HEK293T (cell line): ENCODE measurements at regions not wholly inside any gene's neighbourhood (a gene's known extent, or its start where the extent isn't known, plus 50 kb on each side); places are given as distances from the start of the nearest gene placed in this dataset.
"Not testable (repeated sequence)": the region's sequence is repeated elsewhere in the genome, so short reads cannot be mapped to it uniquely, and the experiment has no call there.

ENCODE experiments used
- CTCF ChIA-PET: fragments of 350-600 bp; formaldehyde crosslinking; extraction: SDS; loops from one replicate; lab custom pipeline; 2021; ENCODE audit warnings: antibody characterized with exemption, inconsistent platforms; lab: Yijun Ruan, JAX
- POLR2A ChIA-PET: fragments of 350-600 bp; formaldehyde crosslinking; extraction: SDS; loops from one replicate; lab custom pipeline; 2020; ENCODE audit warnings: antibody characterized with exemption, inconsistent platforms; lab: Yijun Ruan, JAX
- DNase-seq: peaks from one replicate; pipeline ENCODE4 v3.0.0; 2012; ENCODE audit warnings: mixed read lengths; ENCODE audit errors: extremely low spot score
- BHLHE40 ChIP-seq: fragments of 450-650 bp; IDR thresholded peaks from 2 replicates; pipeline ENCODE4 v1.6.1; 2016; ENCODE audit warnings: mild to moderate bottlenecking, moderate library complexity, borderline replicate concordance
- ELF4 ChIP-seq: fragments of 450-650 bp; IDR thresholded peaks from 2 replicates; pipeline ENCODE4 v1.6.1; 2017; ENCODE audit warnings: antibody characterized with exemption
- FOXA1 ChIP-seq: fragments of 450-650 bp; IDR thresholded peaks from 2 replicates; pipeline ENCODE4 v1.6.1; 2016; ENCODE audit warnings: mild to moderate bottlenecking
- FOXK2 ChIP-seq: fragments of 450-650 bp; IDR thresholded peaks from 2 replicates; pipeline ENCODE4 v1.6.1; 2016; ENCODE audit warnings: mild to moderate bottlenecking
- FOXM1 ChIP-seq: fragments of 450-650 bp; IDR thresholded peaks from 2 replicates; pipeline ENCODE4 v1.6.1; 2017; ENCODE audit warnings: mild to moderate bottlenecking, borderline replicate concordance
- HDGF ChIP-seq: fragments of 450-650 bp; IDR thresholded peaks from 2 replicates; pipeline ENCODE4 v1.6.1; 2017; ENCODE audit warnings: antibody characterized with exemption, borderline replicate concordance
- L3MBTL2 ChIP-seq: fragments of 450-650 bp; conservative IDR thresholded peaks from 2 replicates; pipeline ENCODE4 v1.6.1; 2016; ENCODE audit warnings: mild to moderate bottlenecking
- LEF1 ChIP-seq: fragments of 450-650 bp; IDR thresholded peaks from 2 replicates; pipeline ENCODE4 v1.6.1; 2017; ENCODE audit warnings: mild to moderate bottlenecking, borderline replicate concordance
- NFRKB ChIP-seq: fragments of 450-650 bp; IDR thresholded peaks from 2 replicates; pipeline ENCODE4 v1.6.1; 2016; ENCODE audit warnings: mild to moderate bottlenecking, moderate library complexity
- SP1 ChIP-seq: fragments of 450-650 bp; IDR thresholded peaks from 2 replicates; pipeline ENCODE4 v1.6.1; 2017
- TARDBP ChIP-seq: fragments of 450-650 bp; IDR thresholded peaks from 2 replicates; pipeline ENCODE4 v1.6.1; 2016
- ZNF384 ChIP-seq: fragments of 450-650 bp; IDR thresholded peaks from 2 replicates; pipeline ENCODE4 v1.6.1; 2016
- TF ChIP-seq, protein P1 (sequence below): fragments of 450-650 bp; IDR thresholded peaks from 2 replicates; pipeline ENCODE4 v1.6.1; 2016

DNA sequence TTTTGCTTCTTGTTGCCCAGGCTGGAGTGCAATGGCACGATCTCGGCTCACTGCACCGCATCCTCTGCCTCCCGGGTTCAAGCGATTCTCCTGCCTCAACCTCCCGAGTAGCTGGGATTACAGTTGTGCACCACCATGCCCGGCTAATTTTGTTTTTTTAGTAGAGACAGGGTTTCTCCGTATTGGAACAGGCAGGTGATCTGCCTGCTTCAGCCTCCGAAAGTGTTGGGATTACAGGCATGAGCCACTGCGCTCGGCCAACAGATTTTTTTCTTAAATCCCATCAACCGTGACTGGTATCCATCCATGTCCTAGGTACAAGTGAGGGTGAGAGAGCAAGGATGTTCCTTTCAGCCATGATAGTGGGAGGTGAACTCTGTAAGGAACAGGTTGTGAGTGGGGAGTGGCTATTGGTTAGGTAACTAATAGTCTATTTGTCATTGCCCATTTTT is 103.8 kb upstream of the TPTE start:
- CTCF ChIA-PET, DNase-seq, POLR2A ChIA-PET: not testable (repeated sequence)

DNA sequence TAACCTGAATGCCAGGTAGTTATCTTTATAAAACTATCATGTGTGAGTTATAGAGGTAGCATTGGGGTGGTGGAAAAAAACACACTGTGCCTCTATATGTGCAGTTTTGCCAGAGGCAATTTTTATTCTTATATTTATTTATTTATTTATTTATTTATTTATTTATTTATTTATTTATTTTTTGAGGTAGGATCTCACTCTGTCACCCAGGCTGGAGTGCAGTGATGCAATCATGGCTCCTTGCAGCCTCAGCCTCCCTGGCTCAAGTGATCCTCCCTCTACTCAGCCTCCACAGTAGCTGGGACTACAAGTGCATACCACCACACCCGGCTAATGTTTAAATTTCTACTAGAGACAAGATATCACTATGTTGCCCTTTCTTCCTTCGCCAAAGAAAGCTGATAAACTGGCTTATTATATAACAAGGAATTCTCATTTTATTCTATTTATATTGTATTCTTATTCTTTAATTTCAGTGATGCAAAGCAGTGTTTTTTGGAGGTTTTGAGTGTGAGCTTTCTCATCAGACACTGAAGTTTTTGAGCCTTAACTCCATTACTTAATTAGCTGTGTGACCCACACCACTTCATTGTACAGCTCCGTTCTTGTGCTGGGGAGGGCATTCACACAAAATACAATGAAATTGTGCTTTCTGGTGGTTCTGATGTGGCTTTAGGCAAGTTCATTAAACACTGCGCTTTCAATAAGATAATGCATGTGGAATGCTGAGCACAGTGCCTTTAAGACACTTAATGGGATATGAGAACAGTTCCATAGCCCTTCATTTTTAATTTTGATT is 102.9 kb upstream of the TPTE start:
- POLR2A ChIA-PET, CTCF ChIA-PET, DNase-seq: not testable (repeated sequence)

DNA sequence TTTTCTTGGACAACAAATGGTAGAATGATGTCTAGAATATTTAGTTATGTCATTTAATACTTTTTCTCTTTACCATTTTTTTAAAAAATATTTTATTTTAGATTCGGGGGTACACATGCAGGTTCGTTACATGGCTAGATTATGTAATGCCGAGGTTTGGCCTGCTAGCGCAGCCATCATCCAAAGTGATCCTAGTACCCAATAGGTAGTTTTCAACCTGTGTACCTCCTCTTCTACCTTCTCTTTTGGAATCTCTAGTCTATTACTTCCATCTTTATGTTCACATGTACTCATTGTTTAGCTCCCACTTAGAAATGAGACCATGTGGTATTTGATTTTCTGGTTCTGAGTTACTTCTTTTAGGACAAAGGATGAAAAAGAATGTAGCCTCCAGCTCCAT is 100.2 kb upstream of the TPTE start:
- DNase-seq, CTCF ChIA-PET, POLR2A ChIA-PET: not testable (repeated sequence)

DNA sequence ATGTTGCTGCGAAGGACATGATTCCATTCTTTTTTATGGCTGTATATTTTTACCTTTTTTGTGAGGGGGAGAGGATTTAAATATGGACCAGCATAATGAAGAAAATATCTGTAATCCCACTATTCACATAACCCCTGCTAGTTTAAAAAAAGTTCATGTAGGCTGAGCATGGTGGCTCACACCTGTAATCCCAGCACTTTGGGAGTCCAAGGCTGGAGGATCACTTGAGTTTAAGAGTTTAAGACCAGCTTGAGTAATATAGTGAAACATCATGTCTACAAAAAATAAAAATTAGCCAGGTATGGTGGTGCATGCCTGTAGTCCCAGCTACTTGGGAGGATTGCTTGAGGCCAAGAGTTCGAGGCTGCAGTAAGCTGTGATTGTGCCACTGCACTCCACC is 99.8 kb upstream of the TPTE start:
- POLR2A ChIA-PET, CTCF ChIA-PET, DNase-seq: not testable (repeated sequence)

DNA sequence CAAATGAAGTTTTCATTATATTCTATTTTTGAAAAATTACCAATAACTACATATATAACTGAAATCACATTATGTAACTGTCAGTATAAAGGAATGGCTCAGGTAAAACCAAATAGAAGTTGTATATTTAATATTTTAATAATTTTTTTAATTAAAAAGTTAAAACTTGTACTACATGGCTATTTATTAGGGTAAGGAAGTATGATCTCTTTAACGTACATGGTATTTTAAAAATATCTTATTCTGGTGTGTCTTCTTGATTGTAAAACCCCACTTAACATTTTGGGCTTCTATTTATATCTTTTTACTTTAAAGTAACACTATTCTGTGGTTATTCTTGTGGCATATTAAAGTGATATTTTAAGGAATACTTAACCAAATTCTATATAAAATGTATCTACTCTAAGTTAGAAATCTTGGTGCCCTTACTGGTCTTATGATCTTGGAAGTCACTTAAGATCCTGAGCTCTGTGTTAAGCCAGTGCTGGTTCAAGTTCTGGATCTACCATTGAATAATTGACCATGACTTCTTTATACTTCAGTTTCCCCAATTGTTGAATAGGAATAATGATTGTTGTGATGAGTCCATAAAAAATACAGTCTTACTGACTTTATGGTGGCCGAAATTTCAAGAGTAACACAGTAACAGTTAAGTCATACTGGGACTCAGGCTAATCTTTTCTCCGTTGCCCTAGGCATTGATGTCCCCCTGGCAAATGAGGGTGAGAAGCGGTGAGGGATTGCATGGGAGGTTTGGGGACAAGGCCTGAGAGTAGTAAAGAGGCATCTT is 97.1 kb upstream of the TPTE start:
- CTCF ChIA-PET, POLR2A ChIA-PET: not testable (repeated sequence)
- DNase-seq, result peak; percentile 10

DNA sequence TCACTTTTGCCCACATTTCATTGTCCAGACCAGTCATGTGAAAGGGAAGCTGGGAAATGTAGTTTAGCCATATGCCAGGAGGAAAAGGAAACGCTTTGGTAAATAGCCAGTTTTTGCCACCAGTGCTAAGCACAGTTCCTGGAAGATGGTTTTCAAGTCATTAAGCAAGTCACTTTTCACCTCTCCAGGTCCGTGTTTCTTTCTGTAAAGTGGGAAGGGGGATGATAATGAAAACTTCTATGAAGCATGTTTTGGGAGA is 96.6 kb upstream of the TPTE start:
- CTCF ChIA-PET, POLR2A ChIA-PET, DNase-seq: not testable (repeated sequence)

DNA sequence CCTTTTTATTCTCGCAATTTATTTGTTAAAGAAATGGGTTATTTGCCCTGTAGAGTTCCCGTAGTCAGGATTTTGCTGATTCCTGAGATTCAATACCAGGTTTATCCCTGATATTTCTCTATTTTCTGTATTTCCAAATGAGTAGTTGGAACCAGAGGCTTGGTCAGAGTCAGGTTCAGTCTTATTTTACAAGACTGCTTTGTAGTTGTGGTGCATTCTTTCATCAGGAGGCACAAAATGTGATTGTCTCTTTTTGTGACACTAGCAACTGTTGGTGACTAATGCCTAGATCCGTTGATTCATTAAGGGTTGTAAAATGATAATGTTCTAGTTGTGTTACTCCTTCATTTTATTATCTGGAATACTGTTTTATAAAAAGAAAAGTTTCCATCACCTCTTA is 95.5 kb upstream of the TPTE start:
- ChIA-PET CTCF (no interaction called here), POLR2A (no interaction called here)
- no peak for DNase-seq
- TF ChIP-seq, protein P1, sequence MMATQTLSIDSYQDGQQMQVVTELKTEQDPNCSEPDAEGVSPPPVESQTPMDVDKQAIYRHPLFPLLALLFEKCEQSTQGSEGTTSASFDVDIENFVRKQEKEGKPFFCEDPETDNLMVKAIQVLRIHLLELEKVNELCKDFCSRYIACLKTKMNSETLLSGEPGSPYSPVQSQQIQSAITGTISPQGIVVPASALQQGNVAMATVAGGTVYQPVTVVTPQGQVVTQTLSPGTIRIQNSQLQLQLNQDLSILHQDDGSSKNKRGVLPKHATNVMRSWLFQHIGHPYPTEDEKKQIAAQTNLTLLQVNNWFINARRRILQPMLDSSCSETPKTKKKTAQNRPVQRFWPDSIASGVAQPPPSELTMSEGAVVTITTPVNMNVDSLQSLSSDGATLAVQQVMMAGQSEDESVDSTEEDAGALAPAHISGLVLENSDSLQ, result no peak
- TF ChIP-seq FOXA1 (no peak), SP1 (no peak), FOXK2 (no peak), BHLHE40 (no peak)

DNA sequence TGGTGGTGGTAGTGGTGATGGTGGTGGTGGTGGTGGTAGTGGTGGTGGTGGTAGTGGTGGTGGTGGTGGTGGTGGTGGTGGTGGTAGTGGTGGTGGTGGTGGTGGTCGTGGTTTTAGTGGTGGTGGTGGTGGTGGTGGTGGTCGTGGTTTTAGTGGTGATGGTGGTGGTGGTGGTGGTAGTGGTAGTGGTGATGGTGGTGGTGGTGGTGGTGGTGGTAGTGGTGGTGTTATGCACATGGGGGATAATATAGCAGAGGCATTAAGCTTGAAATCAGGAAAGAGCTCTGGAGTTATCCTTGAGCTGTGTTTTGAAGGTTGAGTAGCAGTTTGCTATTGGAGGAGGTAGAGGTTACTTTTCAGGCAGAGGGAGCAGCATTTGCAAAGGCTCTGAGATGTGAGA is 94.6 kb upstream of the TPTE start:
- POLR2A ChIA-PET, DNase-seq, CTCF ChIA-PET: not testable (repeated sequence)

DNA sequence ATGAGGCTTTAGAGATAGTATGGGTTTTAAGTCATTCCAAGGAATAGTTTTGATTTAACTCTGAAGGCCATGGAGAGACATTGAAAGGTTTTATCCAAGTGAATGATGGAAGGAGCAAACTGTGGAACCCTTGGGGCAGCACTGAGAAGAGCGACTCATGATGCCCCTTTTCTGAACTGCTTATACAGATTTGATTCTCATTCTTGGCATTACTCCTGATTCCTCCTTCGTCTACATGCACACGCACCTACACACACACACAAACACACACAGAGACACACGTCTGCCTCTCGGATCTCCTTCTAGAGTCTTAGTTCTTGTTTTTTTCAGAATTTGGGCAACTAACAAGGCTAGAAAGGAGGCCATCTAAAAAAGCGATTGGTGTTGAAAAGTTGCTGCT is 94.1 kb upstream of the TPTE start:
- CTCF ChIA-PET, DNase-seq, POLR2A ChIA-PET: not testable (repeated sequence)

DNA sequence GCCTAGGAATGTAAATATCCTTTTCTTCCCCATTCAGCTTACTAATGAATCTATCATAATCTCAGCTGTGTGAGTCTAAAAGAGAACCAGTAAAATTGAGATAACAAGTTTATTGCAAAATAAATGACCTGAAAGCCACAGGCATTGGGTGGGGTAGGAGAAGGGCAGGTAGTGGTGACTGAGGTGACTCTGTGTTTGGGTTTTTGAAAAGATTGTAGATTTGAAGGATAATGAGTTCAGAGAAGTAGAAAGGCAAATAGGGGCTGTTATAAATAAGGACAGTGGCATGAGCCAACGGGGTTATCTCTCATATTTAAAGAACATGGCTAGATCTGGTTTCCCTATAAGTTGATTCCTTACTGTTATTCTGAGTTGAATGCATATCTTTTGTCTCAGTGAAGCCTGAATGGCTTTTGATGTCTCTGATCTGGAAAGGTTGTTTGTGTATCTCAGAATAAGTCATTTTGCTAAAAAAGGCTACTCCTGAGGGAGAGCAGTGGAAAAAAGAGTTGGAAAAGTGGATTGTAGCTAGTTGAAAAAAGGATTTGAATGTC is 92.3 kb upstream of the TPTE start:
- DNase-seq, POLR2A ChIA-PET, CTCF ChIA-PET: not testable (repeated sequence)

DNA sequence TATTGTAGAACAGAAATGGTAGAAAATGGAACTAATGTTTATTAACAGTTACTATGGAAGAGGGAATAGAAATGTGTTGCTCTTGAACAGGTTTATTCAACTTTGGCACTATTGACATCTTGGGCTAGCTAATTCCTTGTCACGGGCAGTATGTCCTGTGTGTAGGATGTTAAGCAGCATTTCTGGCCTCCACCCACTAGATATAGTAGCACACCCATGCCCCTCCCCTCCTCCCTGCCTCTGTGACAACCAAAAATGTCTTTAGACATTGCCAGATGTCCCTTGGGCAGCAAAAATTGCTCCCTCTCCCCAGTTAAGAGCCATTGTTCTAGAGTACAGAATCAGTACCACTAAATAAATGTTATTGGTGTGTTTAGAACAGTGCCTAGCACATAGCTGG is 91.4 kb upstream of the TPTE start:
- TF ChIP-seq NFRKB, result no peak
- no peak for TF ChIP-seq ELF4
- TF ChIP-seq FOXK2, result no peak
- no peak for TF ChIP-seq TARDBP
- TF ChIP-seq FOXA1, result no peak
- no peak for TF ChIP-seq L3MBTL2
- TF ChIP-seq FOXM1, result no peak
- no peak for TF ChIP-seq HDGF
- no peak for TF ChIP-seq BHLHE40
- no peak for TF ChIP-seq ZNF384
- no peak for TF ChIP-seq SP1
- no peak for TF ChIP-seq LEF1
- POLR2A ChIA-PET, result no interaction called here
- CTCF ChIA-PET, result no interaction called here
- peak; percentile 11 for DNase-seq

DNA sequence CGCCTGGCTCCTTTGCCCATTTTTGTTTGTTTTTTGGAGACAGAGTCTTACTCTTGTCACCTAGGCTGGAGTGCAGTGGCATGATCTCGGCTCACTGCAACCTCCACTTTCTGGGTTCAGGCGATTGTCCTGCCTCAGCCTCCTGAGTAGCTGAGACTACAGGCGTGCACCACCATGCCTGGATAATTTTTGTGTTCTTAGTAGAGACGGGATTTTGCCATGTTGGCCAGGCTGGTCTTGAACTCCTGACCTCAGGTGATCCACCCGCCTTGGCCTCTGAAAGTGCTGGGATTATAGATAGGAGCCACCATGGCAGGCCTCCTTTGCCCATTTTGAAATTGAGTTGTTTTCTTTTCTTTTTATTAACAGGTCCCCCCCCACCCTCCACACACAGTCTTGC is 89.4 kb upstream of the TPTE start:
- CTCF ChIA-PET, DNase-seq, POLR2A ChIA-PET: not testable (repeated sequence)

DNA sequence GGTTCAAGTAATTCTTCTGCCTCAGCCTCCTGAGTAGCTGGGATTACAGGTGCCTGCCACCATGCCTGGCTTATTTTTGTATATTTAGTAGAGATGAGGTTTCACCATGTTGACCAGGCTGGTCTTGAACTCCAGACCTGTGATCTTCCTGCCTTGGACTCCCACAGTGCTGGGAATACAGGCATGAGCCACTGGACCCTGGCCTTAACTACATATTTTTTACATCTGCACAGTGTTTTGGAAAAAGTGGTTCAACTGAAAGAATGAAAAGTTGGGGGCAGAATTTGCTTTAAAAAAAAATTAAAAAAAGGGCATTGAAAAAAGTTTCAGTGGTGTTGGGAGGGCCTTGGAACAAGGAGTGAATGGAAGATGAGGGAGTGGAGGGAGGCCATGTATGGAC is 88.9 kb upstream of the TPTE start:
- DNase-seq, POLR2A ChIA-PET, CTCF ChIA-PET: not testable (repeated sequence)

DNA sequence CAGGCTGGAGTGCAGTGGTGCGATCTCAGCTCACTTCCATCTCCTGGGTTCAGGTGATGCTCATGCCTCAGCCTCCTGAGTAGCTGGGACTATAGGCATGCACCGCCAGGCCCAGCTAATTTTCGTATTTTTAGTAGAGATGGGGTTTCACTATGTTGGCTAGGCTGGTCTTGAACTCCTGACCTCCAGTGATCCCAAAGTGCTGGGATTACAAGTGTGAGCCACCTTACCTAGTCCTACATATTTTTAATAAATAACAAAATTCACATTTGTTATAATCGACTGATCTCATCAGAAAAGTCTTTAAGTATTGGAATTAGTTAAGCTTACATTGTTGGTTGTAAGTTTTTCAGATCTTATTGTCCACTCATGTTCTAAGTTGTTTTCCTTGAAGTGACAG is 83.4 kb upstream of the TPTE start:
- CTCF ChIA-PET, POLR2A ChIA-PET, DNase-seq: not testable (repeated sequence)

DNA sequence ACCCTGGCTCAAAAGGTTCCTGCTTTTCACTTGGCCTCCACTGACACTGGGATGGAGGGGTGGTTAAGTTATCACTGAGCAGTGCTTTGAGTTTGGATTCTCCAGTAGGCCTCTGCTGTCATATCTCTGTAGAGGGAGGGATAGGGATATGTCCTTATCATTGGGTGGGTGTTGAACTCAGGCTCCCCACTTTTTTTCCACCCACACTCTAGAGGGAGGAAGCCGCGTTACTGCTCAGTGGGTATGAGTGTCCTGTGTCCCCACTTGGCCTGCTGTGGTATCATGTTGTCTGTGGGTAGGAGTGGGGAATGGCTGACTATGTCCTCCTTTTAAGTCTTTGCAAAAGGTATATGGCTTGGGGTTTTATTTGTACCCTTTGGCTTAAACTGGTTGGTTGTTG is 80.7 kb upstream of the TPTE start:
- CTCF ChIA-PET, POLR2A ChIA-PET, DNase-seq: not testable (repeated sequence)
